GM18499 (cell line): ENCODE measurements at regions not wholly inside any gene's neighbourhood (a gene's known extent, or its start where the extent isn't known, plus 50 kb on each side); places are given as distances from the start of the nearest gene placed in this dataset.

Experiments used
- ATAC-seq: cut with Tn5 transposase; IDR thresholded peaks from one replicate; pipeline ENCODE4 v1.9.1; 2021; ENCODE audit warnings: moderate number of reproducible peaks; ENCODE audit not compliant: insufficient read depth, unreplicated experiment

DNA sequence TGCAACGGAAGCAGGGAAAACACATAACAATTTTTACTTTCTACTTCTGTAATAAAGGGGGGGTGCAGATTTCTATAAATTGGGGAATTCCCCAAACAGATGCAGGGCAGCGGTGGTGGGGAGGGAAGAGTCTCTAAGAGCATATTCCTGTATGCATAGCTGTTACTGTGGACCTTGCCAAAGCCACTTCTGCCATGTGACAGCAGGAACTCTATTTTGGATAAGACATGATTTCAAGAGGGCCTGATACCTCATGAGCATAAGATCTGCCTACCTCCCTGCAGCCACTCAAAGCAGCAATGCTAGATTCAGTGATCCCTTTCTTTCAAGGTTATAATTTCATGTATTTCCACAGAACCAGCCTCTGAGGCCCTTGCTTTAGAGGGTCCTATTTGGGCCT lies 86.2 kb upstream of the CNKSR3 start:
- no peak for ATAC-seq

GRCh38 chr6:154598399-154598798 lies 87.9 kb upstream of the CNKSR3 start:
- ATAC-seq: no peak

DNA sequence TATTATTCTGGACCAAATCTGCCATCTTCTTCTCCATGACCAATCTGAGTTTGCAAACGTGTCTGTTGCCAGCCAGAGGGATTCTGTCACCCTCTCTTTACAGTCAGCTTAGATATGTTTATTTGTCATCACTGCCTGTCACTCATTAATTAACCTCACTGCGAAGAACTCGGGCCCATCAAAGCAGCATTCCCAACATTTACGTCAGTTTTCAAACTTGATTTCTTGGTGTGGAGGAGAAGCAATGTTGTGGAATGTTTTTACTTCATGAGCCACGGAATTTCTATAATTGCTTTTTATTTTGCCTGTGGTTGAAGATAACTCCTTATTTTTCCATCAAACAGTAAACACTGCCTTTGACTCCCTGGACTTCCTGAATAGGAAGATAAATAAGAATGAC lies 91.8 kb upstream of the CNKSR3 start:
- ATAC-seq: no peak

DNA sequence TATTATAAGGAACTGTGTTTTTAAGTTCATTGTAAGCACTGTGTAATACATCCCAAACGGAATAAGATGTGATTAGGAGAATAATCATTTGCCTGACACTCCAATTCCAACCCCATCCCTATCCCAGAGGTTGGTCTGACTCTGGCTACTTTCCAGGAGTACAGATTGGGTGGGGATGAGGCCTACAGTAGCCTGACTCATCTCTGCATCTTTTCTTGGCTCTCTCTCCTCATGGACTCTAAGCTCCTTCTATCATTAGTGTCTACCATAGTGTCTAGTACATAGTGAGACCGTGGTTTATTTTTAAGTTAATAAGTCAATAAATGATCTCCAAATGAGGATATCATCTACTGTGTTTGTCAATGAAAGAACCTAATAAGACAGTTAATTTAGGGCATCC lies 92.2 kb upstream of the CNKSR3 start:
- ATAC-seq: no peak

DNA sequence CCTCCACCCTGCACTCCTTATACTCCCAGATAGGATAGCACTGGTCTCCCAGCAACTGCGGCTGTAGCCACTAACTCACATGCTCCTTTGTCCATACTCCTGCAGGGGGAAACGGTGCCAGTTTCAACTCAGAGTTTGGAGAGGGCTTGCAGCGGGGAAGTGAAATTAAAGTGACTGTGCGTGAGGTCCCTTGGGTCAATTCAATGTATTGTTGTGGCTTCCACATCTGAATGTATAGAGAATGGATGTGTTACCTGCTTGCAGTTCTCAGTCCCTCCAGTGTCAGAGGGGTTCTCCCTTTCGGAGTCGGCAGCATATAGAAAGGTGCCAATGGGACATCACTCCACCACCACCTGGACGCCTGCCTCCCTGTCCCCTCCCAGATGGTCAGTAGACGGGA lies 93.6 kb upstream of the CNKSR3 start:
- ATAC-seq: peak; percentile 31

- ATAC-seq: peak; percentile 40
Measured at GRCh38 chr6:154605178-154605881, 94.8 kb upstream of the CNKSR3 start.

GRCh38 chr6:154605882-154606370 lies 95.4 kb upstream of the CNKSR3 start:
- no peak for ATAC-seq

GRCh38 chr6:154606457-154606856 lies 96.0 kb upstream of the CNKSR3 start:
- ATAC-seq: peak; percentile 60

GRCh38 chr6:154606860-154607259 lies 96.4 kb upstream of the CNKSR3 start:
- ATAC-seq: no peak

- no peak for ATAC-seq
Measured at GRCh38 chr6:154611241-154611640, 100.8 kb upstream of the CNKSR3 start.

- ATAC-seq: no peak
Measured at GRCh38 chr6:154611847-154612246, 101.4 kb upstream of the CNKSR3 start.

- no peak for ATAC-seq
Measured at GRCh38 chr6:154613137-154613676, 102.7 kb upstream of the CNKSR3 start.

GRCh38 chr6:154614101-154614500 lies 103.6 kb upstream of the CNKSR3 start:
- no peak for ATAC-seq

DNA sequence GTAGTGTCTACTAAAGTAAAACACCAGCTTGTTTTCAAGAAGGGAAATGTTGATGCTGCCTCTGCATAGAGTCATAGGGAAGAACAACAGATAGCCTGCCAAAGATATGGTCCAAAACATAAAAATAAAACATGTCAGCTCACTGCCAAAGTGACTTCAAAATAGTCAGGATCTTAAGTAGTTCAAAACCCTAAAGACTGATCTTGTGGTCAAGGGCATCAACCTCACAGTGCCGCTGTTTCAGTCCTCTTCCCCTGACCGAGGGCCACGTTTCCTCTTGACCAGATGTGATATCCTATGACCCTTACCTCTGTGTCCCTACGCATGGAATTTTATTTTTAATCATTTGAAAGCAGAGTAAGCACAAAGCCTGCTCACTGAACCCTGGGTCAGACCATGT lies 104.2 kb upstream of the CNKSR3 start:
- no peak for ATAC-seq

- ATAC-seq: no peak
Measured at GRCh38 chr6:154615483-154616025, 105.1 kb upstream of the CNKSR3 start.

- ATAC-seq: no peak
Measured at GRCh38 chr6:154617175-154617574, 106.7 kb upstream of the CNKSR3 start.

- no peak for ATAC-seq
Measured at GRCh38 chr6:154619146-154619545, 108.7 kb upstream of the CNKSR3 start.

- ATAC-seq: no peak
Measured at GRCh38 chr6:154621686-154622085, 111.2 kb upstream of the CNKSR3 start.

- no peak for ATAC-seq
Measured at GRCh38 chr6:154622618-154623336, 110.4 kb upstream of the SCAF8 start.

DNA sequence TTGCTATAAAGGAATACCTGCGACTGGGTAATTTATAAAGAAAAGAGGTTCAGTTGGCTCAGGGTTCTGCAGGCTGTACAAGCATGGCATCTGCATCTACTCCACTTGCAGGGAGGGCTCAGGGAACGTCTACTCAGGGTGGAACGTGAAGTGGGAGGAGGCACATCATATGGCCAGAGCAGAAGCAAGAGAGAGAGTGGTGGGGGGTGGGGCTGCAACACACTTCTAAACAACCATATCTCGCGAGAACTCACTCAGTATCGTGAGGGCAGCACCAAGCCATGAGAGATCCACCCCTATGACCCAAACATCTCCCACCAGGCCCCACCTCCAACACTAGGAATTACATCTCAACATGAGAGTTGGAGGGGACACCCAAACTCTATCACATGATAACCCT lies 109.8 kb upstream of the SCAF8 start:
- ATAC-seq: no peak

- ATAC-seq: no peak
Measured at GRCh38 chr6:154624038-154624599, 109.1 kb upstream of the SCAF8 start.
